OCI-LY1 (cell line): ENCODE measurements at regions not wholly inside any gene's neighbourhood (a gene's known extent, or its start where the extent isn't known, plus 50 kb on each side); places are given as distances from the start of the nearest gene placed in this dataset.

ENCODE experiments used
- EZH2 ChIP-seq: fragments of 200-600 bp; sonication (generic), shearing (Covaris generic); IDR thresholded peaks from 2 replicates; pipeline ENCODE4 v1.8.0; 2017; ENCODE audit warnings: borderline replicate concordance, mixed run types, mild to moderate bottlenecking, antibody characterized with exemption, low read length, moderate library complexity, mixed read lengths
- TF ChIP-seq, protein P1 (sequence below): fragments of 200-600 bp; sonication (generic), shearing (Covaris generic); IDR thresholded peaks from 2 replicates; pipeline ENCODE4 v1.5.1; 2017; ENCODE audit warnings: mild to moderate bottlenecking, antibody characterized with exemption, low read length, moderate library complexity, mixed read lengths

DNA sequence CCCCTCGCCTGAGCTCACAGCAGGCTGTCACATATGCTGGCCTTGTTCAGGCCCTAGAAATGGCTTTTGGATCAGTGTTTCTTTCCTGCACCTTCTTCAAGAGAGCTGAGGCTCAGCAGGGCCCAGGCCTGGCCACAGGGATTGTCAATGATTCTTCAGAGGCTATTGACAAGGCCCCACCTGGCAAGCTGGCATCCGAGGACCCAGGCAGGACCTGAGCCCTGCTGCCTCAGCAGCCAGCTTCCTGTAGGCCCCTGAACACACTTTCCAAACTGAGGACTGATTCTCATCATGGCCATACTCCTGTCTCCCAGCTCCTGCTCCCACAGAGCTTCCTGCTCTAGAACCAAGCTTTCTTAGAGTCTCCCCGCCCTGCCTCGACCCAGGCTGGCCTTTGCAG lies 136.8 kb downstream of the UQCRFS1 start:
- TF ChIP-seq EZH2 = no peak
- TF ChIP-seq, protein P1, sequence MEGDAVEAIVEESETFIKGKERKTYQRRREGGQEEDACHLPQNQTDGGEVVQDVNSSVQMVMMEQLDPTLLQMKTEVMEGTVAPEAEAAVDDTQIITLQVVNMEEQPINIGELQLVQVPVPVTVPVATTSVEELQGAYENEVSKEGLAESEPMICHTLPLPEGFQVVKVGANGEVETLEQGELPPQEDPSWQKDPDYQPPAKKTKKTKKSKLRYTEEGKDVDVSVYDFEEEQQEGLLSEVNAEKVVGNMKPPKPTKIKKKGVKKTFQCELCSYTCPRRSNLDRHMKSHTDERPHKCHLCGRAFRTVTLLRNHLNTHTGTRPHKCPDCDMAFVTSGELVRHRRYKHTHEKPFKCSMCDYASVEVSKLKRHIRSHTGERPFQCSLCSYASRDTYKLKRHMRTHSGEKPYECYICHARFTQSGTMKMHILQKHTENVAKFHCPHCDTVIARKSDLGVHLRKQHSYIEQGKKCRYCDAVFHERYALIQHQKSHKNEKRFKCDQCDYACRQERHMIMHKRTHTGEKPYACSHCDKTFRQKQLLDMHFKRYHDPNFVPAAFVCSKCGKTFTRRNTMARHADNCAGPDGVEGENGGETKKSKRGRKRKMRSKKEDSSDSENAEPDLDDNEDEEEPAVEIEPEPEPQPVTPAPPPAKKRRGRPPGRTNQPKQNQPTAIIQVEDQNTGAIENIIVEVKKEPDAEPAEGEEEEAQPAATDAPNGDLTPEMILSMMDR = no peak
